GM18951 (cell line): ENCODE measurements at regions not wholly inside any gene's neighbourhood (a gene's known extent, or its start where the extent isn't known, plus 50 kb on each side); places are given as distances from the start of the nearest gene placed in this dataset.
"Not testable (repeated sequence)": the region's sequence is repeated elsewhere in the genome, so short reads cannot be mapped to it uniquely, and the experiment has no call there.

Experiments used
- POLR2A ChIP-seq: IDR thresholded peaks from 4 replicates; pipeline ENCODE4 v1.6.1; 2011; ENCODE audit warnings: mild to moderate bottlenecking; ENCODE audit not compliant: insufficient read length, insufficient read depth; ENCODE audit errors: extremely low read depth
- in situ Hi-C: fragments of 300-500 bp; cut with MboI; formaldehyde crosslinking; loops from one replicate; pipeline ENCODE4 v1.12.0; 2022; ENCODE audit warnings: low sequenced_read_pairs, mixed read lengths, inconsistent platforms; ENCODE audit not compliant: unreplicated experiment

GRCh38 chr11:81979448-81979847 lies 754.2 kb downstream of the FAM181B start:
- no peak for TF ChIP-seq POLR2A
- in situ Hi-C loops, result no loop called here

GRCh38 chr11:81975261-81975900 lies 758.3 kb downstream of the FAM181B start:
- in situ Hi-C loops, result no loop called here
- TF ChIP-seq POLR2A, result no peak

- in situ Hi-C loops, result no loop called here
- no peak for TF ChIP-seq POLR2A
Observed at GRCh38 chr11:81970886-81971285, 762.8 kb downstream of the FAM181B start.

- no peak for TF ChIP-seq POLR2A
- in situ Hi-C loops, result no loop called here
Observed at GRCh38 chr11:81967242-81967641, 766.4 kb downstream of the FAM181B start.

- in situ Hi-C loops, result no loop called here
- TF ChIP-seq POLR2A, result no peak
Observed at GRCh38 chr11:81966340-81966739, 767.3 kb downstream of the FAM181B start.

GRCh38 chr11:81963018-81963417 lies 770.6 kb downstream of the FAM181B start:
- in situ Hi-C loops, result no loop called here
- TF ChIP-seq POLR2A, result no peak

- TF ChIP-seq POLR2A, result no peak
- in situ Hi-C loops, result no loop called here
Observed at GRCh38 chr11:81960443-81960842, 773.2 kb downstream of the FAM181B start.

GRCh38 chr11:81959341-81959740 lies 774.3 kb downstream of the FAM181B start:
- in situ Hi-C loops, result no loop called here
- no peak for TF ChIP-seq POLR2A

GRCh38 chr11:81954301-81954700 lies 779.4 kb downstream of the FAM181B start:
- in situ Hi-C loops, result not testable (repeated sequence)

GRCh38 chr11:81946831-81947230 lies 786.8 kb downstream of the FAM181B start:
- in situ Hi-C loops, result no loop called here
- no peak for TF ChIP-seq POLR2A

- TF ChIP-seq POLR2A, result no peak
- in situ Hi-C loops, result no loop called here
Observed at GRCh38 chr11:81942646-81943045, 791.0 kb downstream of the FAM181B start.

GRCh38 chr11:81941998-81942397 lies 791.7 kb downstream of the FAM181B start:
- TF ChIP-seq POLR2A, result no peak
- in situ Hi-C loops, result no loop called here

GRCh38 chr11:81932303-81932702 lies 801.4 kb downstream of the FAM181B start:
- in situ Hi-C loops, result no loop called here
- TF ChIP-seq POLR2A, result no peak

- TF ChIP-seq POLR2A, result no peak
- in situ Hi-C loops, result no loop called here
Observed at GRCh38 chr11:81920205-81920604, 813.5 kb downstream of the FAM181B start.

GRCh38 chr11:81916451-81916850 lies 817.2 kb downstream of the FAM181B start:
- in situ Hi-C loops, result no loop called here
- no peak for TF ChIP-seq POLR2A
